ENCODE measurements at regions not wholly inside any gene's neighbourhood (a gene's known extent, or its start where the extent isn't known, plus 50 kb on each side); places are given as distances from the start of the nearest gene placed in this dataset.

DNA sequence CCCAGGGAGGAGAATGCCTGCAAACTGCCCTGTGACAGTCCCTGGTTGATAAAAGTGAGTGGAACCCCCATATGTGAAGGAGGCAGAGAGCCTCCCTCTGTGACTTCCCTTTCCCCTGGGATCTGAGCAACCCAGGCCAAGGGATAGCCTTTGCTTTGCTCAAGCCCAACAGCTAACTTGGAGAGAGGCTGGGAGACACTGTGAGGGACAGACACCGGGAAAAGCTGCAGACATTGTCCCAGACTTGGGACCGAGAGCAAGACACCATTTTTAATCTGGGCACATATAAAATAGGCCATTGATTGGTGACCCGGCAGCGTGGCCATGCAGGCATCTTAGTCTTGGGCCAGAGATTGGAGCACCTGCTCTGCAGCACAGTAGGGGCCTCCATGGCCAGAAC is 96.1 kb upstream of the SALL3 start:
- TF ChIP-seq POLR2AphosphoS5 (IDR thresholded peaks at IDR 0.05; ENCODE audit: low read depth, low read length) (no peak), SIN3A (IDR thresholded peaks at IDR 0.05; ENCODE audit: borderline replicate concordance, insufficient read depth, low read length) (no peak)

DNA sequence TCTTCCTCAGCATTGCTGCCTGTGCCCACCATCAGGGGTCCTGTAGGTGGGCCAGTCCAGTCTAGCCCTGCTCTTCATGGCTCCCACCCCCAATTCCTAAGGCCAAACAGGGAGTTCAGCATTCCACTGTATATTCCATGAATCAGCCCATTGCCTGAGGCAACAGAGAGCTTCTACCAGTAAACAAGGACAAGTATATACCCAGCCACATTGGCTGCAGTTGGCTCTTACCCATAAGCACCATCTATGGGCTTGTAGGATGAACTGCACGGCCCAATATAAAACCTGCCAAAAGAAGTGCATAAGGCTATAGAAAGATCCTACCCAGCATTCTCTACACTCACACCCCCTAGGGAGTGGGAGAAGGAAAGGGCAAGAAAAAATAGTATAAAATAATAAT is 95.1 kb upstream of the SALL3 start:
- TF ChIP-seq TAF1 (IDR thresholded peaks at IDR 0.05; ENCODE audit: borderline replicate concordance, insufficient read depth, low read length), result no peak
- TF ChIP-seq POLR2AphosphoS5 (IDR thresholded peaks at IDR 0.05; ENCODE audit: low read depth, low read length), result no peak
- no peak for TF ChIP-seq FOXP2 (optimal IDR thresholded peaks at IDR 0.05; ENCODE audit: borderline replicate concordance, extremely low read depth, extremely low read length, insufficient read depth)
- TF ChIP-seq, protein P1, sequence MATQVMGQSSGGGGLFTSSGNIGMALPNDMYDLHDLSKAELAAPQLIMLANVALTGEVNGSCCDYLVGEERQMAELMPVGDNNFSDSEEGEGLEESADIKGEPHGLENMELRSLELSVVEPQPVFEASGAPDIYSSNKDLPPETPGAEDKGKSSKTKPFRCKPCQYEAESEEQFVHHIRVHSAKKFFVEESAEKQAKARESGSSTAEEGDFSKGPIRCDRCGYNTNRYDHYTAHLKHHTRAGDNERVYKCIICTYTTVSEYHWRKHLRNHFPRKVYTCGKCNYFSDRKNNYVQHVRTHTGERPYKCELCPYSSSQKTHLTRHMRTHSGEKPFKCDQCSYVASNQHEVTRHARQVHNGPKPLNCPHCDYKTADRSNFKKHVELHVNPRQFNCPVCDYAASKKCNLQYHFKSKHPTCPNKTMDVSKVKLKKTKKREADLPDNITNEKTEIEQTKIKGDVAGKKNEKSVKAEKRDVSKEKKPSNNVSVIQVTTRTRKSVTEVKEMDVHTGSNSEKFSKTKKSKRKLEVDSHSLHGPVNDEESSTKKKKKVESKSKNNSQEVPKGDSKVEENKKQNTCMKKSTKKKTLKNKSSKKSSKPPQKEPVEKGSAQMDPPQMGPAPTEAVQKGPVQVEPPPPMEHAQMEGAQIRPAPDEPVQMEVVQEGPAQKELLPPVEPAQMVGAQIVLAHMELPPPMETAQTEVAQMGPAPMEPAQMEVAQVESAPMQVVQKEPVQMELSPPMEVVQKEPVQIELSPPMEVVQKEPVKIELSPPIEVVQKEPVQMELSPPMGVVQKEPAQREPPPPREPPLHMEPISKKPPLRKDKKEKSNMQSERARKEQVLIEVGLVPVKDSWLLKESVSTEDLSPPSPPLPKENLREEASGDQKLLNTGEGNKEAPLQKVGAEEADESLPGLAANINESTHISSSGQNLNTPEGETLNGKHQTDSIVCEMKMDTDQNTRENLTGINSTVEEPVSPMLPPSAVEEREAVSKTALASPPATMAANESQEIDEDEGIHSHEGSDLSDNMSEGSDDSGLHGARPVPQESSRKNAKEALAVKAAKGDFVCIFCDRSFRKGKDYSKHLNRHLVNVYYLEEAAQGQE (IDR thresholded peaks at IDR 0.05; ENCODE audit: insufficient read depth in 1 of 2, low read depth in 2 of 2, low read length in 2 of 2), result no peak
- TF ChIP-seq SIN3A (IDR thresholded peaks at IDR 0.05; ENCODE audit: borderline replicate concordance, insufficient read depth, low read length), result no peak

DNA sequence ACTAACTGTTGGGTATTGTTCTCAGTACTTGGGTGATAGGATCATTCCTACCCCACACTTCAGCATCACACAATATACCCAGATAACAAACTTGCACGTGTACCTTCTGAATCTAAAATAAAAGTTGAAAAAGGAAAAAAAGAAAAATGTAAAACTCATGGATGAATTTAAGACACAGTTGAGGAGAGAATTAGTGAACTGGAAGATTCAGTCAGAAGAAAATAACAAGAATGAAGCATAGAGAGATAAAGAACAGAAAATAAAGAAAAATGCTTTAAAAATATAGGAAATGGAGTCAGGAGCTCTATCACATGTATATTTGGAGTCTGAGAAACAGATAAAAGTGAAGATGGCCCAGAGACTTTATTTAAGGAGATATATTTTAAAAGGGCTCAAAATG is 90.4 kb upstream of the SALL3 start:
- TF ChIP-seq SIN3A (IDR thresholded peaks at IDR 0.05; ENCODE audit: borderline replicate concordance, insufficient read depth, low read length) (no peak), FOXP2 (optimal IDR thresholded peaks at IDR 0.05; ENCODE audit: borderline replicate concordance, extremely low read depth, extremely low read length, insufficient read depth) (no peak), POLR2AphosphoS5 (IDR thresholded peaks at IDR 0.05; ENCODE audit: low read depth, low read length) (no peak), TAF1 (IDR thresholded peaks at IDR 0.05; ENCODE audit: borderline replicate concordance, insufficient read depth, low read length) (no peak)
- TF ChIP-seq, protein P1 (IDR thresholded peaks at IDR 0.05; ENCODE audit: insufficient read depth in 1 of 2, low read depth in 2 of 2, low read length in 2 of 2), result no peak

DNA sequence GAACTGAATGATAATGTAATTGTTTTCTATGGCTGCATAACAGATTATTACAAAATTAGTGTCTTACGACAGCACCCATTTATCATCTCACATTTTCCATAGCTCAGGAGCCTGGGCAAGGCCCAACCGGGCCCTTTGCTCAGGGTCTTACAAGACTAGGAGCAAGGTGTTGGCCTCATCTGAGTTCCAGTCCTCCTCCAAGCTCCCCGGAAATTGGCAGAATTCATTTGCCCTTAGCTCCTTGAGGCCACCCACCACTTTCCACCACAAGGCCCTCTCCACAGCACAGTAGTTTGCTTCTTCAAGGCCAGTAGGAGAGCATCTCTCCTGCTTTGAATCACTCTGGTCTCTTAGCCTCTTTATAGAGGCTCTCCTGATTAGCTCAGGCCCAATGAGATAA is 89.2 kb upstream of the SALL3 start:
- TF ChIP-seq POLR2AphosphoS5 (IDR thresholded peaks at IDR 0.05; ENCODE audit: low read depth, low read length), result no peak
- TF ChIP-seq SIN3A (IDR thresholded peaks at IDR 0.05; ENCODE audit: borderline replicate concordance, insufficient read depth, low read length), result no peak
- TF ChIP-seq, protein P1 (IDR thresholded peaks at IDR 0.05; ENCODE audit: insufficient read depth in 1 of 2, low read depth in 2 of 2, low read length in 2 of 2), result no peak
- no peak for TF ChIP-seq TAF1 (IDR thresholded peaks at IDR 0.05; ENCODE audit: borderline replicate concordance, insufficient read depth, low read length)
- no peak for TF ChIP-seq FOXP2 (optimal IDR thresholded peaks at IDR 0.05; ENCODE audit: borderline replicate concordance, extremely low read depth, extremely low read length, insufficient read depth)

DNA sequence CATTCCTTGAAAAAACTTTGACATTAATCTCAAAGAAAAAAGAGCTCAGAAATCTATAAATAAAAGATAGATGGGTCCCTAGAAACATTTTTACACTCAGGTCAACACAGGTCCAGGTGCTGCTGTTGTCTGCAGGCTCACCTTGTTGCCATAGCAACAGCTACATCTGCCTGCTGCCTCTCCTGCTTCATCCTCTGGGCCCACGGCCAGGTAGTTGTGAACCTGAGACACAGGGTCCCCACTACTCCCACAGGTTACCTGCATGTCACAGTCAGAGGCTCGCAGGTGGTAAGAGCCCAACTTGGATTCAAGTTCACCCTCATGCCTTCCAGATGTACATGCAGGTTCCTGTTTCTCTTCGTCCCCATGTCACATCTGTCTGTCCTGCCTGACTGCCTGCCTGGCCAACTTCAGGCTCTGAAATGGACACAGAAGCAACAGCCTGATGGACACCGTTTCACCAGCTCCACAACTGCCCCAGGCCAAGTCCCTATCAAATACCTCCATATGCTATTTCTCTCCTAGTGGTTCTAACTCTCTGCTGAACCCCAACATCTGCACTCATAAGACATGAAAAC is 88.3 kb upstream of the SALL3 start:
- TF ChIP-seq, protein P1 (IDR thresholded peaks at IDR 0.05; ENCODE audit: insufficient read depth in 1 of 2, low read depth in 2 of 2, low read length in 2 of 2), result no peak
- no peak for TF ChIP-seq SIN3A (IDR thresholded peaks at IDR 0.05; ENCODE audit: borderline replicate concordance, insufficient read depth, low read length)
- no peak for TF ChIP-seq POLR2AphosphoS5 (IDR thresholded peaks at IDR 0.05; ENCODE audit: low read depth, low read length)
- TF ChIP-seq FOXP2 (optimal IDR thresholded peaks at IDR 0.05; ENCODE audit: borderline replicate concordance, extremely low read depth, extremely low read length, insufficient read depth), result no peak
- no peak for TF ChIP-seq TAF1 (IDR thresholded peaks at IDR 0.05; ENCODE audit: borderline replicate concordance, insufficient read depth, low read length)
